HT1080 (cell line): ENCODE measurements at regions not wholly inside any gene's neighbourhood (a gene's known extent, or its start where the extent isn't known, plus 50 kb on each side); places are given as distances from the start of the nearest gene placed in this dataset.
"Not testable (repeated sequence)": the region's sequence is repeated elsewhere in the genome, so short reads cannot be mapped to it uniquely, and the experiment has no call there.

Experiments used
- DNase-seq: peaks from one replicate; pipeline ENCODE4 v3.0.0-alpha.2; 2015; ENCODE audit warnings: low read depth

- DNase-seq, result no peak
These were observed 615.4 kb upstream of the SEMA3D start for GRCh38 chr7:85802211-85802610.

- DNase-seq, result no peak
These were observed 610.1 kb upstream of the SEMA3D start for GRCh38 chr7:85796956-85797355.

DNA sequence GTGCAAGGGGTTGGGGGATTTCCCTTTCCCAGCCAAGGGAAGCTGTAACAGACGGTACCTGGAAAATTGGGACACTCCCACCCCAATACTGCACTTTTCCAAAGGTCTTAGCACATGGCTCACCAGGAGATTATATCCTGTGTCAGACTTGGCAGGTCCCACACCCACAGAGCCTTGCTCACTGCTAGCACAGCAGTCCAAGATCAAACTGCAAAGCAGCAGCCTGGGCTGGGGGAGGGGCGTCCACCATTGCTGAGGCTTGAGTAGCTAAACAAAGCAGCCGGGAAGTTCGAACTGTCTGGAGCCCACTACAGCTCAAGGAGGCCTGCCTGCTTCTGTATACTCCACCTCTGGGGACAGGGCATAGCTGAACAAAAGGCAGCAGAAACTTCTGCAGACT, 604.2 kb upstream of the SEMA3D start:
- DNase-seq, result not testable (repeated sequence)

GRCh38 chr7:85781606-85782005, 594.8 kb upstream of the SEMA3D start:
- no peak for DNase-seq

DNA sequence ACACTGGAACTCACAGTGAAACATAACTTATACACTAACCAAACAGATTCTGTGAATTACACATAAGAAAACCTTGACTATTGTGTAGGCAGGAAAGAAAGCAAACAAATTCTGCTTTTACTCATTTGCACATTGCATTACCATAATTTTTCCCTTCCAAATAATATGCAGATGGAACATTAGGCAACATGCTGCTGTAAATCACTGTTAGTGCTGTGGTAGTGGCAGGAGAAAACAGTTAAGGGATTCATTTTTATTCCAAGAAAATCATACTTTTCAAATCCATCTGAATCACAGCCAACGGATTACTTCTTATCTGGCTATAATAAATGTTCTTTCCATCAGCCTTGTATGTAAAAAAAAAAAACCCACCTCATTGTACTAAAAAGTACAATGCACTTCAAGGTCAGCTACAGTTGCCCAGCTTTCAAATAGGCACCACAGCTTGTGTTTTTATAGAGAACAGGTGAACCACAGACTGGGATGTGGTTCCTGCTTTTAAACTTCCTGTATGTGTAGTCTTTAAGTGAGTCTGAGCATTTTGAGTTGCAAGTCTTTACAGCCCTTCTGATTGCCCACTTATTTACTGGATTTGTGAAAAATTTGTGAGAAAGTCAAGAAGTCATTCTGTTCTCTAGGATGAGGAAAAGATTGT, 590.0 kb upstream of the SEMA3D start:
- DNase-seq, result no peak

- DNase-seq, result no peak
These were observed 588.6 kb upstream of the SEMA3D start for GRCh38 chr7:85775431-85775830.

DNA sequence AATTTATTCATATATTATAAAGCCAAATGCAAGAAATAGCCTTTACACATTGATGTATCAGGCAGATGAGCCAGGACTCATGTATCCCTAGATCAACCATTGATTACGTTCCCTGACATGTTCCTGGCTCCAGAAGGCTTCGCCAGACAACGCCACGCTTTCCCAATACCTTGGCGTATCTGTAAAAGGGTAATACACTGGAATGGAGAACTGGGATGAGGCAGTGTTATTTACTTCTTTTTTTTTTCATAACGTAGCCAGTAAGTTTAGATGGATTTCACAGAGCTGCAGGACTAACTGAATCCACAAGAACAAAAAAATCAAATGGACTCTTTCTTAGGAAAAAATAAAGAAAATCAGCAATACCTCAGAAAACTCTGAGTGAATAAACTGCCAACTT, 588.1 kb upstream of the SEMA3D start:
- no peak for DNase-seq

DNA sequence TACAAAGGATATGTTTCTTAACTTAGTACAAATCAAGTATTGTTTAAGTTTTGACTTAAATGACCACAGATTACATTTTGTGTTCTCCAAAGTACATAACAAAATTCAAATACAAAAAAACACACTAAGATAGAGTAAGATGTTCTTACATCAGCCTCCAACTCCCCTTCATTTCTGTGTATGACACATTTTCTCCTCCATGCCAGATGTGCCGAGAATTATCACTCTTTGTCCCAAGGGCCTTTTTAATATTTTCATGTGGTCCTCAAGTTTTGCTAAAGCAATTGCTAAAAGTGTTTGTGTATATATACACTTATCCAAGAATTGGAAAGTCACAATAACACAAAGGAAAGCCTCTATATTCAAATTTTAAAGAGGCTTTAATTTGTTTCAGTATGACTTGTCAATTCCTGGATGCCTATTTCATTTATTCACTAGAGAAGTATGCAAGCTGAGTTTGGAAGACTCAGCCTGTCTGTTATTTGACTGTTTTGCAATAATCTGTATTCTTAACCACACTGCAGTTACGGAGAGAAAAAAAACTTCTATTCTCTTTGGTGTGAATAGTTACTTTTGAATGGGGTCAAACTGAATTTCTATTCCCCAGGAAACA, 586.4 kb upstream of the SEMA3D start:
- peak; percentile 40 for DNase-seq

DNA sequence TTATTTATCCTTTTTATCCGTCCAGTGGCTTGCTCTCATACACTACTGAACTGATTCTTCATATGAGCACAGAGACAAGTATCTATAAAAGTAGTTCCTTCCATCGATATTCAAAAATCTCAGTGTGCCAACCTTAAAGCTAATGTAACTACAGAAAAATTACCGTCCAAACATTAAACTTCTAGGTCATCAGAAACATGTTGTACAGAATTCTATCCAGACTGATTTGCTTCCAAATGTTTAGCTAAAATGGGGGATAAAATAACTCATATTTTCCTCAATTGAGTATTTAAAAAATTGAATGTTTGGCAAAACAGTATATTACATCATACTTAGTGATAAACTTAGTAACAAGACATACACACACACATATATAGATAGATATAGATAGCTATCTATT, 584.7 kb upstream of the SEMA3D start:
- DNase-seq, result no peak

GRCh38 chr7:85770332-85770731, 583.5 kb upstream of the SEMA3D start:
- DNase-seq, result no peak

DNA sequence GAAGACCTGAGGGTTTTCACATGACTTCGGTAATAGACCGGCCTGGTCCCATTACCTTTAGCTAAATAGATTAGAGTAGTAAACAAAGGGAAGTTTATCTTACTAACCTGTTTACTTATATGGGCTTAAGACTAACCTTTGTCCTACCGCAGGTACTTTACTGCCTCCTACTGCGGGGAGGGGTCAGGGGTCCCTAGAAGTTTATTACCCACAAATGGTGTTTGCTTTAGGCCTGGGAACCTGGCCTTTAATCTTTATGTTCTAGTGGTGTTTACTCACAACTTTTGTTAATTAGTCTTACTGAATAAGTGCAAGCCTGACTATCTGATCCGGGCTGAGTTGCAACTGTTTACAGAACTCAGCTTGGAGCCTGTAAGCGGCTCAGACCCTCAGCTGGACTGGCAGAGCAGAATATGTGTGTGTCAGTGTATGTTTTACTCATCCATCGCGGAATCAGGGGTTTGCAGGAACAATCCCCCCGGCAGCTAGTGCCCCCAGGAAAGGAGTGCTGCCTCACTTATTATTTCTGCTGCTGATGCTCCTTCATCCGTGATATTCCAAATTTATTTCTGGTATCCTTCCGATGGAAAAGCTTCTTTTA, 578.9 kb upstream of the SEMA3D start:
- no peak for DNase-seq

DNA sequence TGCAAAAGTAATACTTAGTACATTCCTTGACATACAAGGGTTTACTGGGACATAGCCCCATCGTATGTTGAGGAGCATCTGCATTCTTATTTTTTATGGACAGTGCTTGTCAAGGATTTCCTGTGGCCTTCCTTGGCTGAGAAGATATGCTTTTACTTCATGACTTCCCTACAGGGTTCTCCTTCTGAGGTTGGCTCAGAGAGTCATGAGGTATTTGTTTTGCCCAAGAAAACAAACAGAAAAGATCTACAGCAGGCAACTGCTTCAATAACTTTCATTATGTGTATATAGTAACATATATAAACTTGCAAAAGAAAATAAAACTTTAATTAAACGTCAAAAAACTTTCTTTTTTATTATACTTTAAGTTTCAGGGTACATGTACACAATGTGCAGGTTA, 577.2 kb upstream of the SEMA3D start:
- DNase-seq, result no peak

DNA sequence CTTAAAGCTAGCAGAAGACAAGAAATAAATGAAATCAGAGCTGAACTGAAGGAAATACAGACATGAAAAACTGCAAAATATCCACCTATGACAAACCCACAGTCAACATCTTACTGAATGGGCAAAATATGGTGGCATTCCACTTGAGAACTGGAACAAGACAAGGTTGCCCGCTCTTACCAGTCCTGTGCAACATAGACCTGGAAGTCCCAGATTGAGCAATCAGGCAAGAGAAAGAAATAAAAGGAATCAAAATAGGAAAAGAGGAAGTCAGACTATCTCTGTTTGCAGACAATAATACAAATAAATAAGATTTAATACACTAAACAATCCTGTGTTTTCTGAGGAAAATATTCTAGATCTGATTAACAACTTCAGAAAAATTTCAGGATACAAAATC, 570.5 kb upstream of the SEMA3D start:
- DNase-seq, result no peak

- DNase-seq, result peak; percentile 35
These were observed 563.6 kb upstream of the SEMA3D start for GRCh38 chr7:85750454-85750949.

GRCh38 chr7:85749696-85750453, 563.0 kb upstream of the SEMA3D start:
- DNase-seq, result no peak

GRCh38 chr7:85748861-85749260, 562.0 kb upstream of the SEMA3D start:
- no peak for DNase-seq

DNA sequence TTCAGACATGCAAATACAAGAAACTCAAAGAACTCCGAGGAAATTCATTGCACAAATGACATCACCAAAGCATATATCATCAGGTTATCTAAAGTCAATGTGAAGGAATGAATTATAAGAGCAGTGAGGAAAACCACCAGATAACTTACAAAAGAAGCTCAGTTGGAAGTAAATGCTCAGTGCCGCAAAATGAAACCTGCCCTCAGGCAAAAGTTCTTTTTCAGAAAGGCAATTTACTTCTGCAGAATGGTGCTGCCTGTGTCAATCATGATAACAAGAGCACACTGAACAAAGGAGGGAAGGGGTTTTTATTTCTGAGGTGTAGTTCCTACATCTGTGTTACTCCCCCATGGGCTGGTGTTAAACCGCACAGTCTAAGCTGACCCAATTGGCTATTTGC, 550.6 kb upstream of the SEMA3D start:
- no peak for DNase-seq

DNA sequence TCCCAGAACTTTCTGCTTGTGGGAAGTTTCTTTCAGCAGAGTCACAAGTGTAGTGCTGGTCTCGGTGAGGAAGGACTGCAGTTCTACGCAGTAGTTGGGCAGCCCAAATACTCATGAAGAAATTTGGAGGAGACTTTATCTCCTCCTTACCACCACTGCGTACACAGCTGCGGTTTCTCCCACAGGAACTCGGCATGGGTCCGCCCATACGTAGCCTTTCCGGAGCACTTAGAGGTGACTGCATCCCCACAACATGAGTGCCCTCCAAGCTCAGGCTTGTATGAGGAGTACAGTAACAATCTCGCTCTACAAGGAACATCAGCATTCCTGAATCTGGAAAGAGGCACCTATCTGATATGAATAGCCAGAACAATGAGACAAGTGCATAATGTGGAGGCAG, 549.2 kb upstream of the SEMA3D start:
- no peak for DNase-seq

- DNase-seq, result no peak
These were observed 548.0 kb upstream of the SEMA3D start for GRCh38 chr7:85734823-85735222.

DNA sequence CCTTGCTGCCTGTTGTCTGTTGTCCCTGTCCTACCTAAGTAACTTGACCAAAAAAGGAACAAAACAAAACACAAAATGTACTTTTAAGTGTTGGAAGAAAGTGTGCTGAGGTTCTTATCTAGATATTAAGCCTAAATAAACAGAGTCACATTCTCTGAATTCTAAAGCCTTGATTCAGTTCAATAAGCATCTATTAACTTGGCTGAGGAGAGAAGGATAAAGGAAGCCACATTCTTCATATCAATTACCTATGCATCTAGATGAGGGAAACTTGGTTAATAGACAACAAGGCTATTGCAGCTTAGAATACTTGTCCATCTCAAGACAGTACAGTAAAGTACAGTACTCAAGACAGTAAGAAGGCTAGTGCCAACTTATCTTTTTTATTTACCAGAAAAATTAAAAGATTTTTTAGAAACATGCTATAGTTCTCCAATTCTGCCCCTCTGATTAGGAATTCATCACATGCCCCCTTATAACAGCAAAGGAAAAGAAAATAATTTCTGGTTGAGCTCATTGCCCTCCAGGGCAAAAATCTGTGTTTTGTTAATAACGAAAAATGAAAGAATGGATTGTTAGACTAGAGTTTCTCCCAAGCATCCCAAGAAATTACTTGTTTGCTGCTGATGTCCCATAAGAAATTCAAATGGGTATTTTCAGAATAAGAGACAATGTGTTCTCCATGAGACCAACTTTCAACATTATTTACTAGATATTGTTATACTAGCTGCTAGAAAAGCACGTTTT, 546.5 kb upstream of the SEMA3D start:
- no peak for DNase-seq

DNA sequence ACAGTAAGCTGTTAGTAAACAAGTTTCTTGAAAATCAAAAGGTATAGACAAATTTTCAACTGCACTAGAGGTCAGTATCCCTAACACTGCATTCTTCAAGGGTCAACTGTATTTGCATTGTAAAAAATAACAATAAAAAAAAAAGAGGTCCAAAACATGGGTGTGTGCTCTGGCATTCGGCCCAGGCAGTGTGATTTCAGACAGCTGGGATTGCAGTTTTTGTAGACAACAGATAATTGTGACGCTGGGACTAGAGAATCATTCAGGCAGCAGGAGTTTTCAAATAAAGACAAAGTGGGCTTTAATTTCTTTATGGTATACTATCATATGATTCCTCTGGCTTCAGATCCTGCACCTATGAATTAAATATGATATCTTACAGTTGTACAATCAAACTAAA, 543.2 kb upstream of the SEMA3D start:
- no peak for DNase-seq

- DNase-seq, result no peak
These were observed 538.2 kb upstream of the SEMA3D start for GRCh38 chr7:85725026-85725425.
